Hepatocyte (in vitro differentiated cells): ENCODE measurements at regions not wholly inside any gene's neighbourhood (a gene's known extent, or its start where the extent isn't known, plus 50 kb on each side); places are given as distances from the start of the nearest gene placed in this dataset.

ENCODE experiments used
- EZH2 ChIP-seq: fragments of 200-600 bp; sonication (generic); IDR thresholded peaks from 2 replicates; pipeline ENCODE4 v1.6.1; 2016; ENCODE audit warnings: antibody characterized with exemption, mild to moderate bottlenecking, borderline replicate concordance
- EZH2phosphoT487 ChIP-seq: fragments of 200-600 bp; sonication (generic); IDR thresholded peaks from one replicate; pipeline ENCODE4 v1.6.1; 2018; ENCODE audit warnings: antibody characterized with exemption, mild to moderate bottlenecking, low read depth, moderate library complexity; ENCODE audit not compliant: unreplicated experiment, severe bottlenecking
- TF ChIP-seq, protein P1 (sequence below): fragments of 200-600 bp; sonication (generic); IDR thresholded peaks from 2 replicates; pipeline ENCODE4 v1.5.1; 2016; ENCODE audit warnings: antibody characterized with exemption, mild to moderate bottlenecking; ENCODE audit not compliant: poor library complexity

DNA sequence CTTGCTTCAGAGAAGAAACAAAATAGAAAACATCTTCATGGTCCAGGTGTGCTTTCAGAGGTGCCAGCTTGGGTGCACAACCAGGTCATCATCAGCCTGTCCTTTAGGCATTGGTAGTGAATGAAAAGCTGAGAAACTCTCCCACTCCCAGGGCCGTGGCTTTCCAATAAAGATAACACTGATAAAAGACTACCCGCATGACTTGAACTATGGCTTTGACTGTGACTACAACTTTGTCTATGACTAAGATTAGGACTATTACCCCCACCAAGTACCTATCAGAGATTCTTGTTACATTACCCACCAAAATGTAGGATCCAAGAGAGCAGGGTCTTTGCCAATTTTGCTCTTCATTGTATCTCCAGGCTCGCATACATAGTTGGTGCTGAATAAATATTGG is 115.2 kb downstream of the EDEM1 start:
- TF ChIP-seq, protein P1, sequence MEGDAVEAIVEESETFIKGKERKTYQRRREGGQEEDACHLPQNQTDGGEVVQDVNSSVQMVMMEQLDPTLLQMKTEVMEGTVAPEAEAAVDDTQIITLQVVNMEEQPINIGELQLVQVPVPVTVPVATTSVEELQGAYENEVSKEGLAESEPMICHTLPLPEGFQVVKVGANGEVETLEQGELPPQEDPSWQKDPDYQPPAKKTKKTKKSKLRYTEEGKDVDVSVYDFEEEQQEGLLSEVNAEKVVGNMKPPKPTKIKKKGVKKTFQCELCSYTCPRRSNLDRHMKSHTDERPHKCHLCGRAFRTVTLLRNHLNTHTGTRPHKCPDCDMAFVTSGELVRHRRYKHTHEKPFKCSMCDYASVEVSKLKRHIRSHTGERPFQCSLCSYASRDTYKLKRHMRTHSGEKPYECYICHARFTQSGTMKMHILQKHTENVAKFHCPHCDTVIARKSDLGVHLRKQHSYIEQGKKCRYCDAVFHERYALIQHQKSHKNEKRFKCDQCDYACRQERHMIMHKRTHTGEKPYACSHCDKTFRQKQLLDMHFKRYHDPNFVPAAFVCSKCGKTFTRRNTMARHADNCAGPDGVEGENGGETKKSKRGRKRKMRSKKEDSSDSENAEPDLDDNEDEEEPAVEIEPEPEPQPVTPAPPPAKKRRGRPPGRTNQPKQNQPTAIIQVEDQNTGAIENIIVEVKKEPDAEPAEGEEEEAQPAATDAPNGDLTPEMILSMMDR: no peak
- TF ChIP-seq EZH2: no peak
- no peak for TF ChIP-seq EZH2phosphoT487
